GM12865 (cell line): ENCODE measurements at regions not wholly inside any gene's neighbourhood (a gene's known extent, or its start where the extent isn't known, plus 50 kb on each side); places are given as distances from the start of the nearest gene placed in this dataset.

Experiments
- DNase-seq: peaks from one replicate; pipeline ENCODE4 v3.0.0; 2010; ENCODE audit warnings: low read depth
- H3K4me3 ChIP-seq: 2 replicates; pipeline ENCODE4 v1.5.1; 2011; ENCODE audit warnings: mild to moderate bottlenecking, low read depth, low read length, control low read depth
- TF ChIP-seq, protein P1 (sequence below): IDR thresholded peaks from 2 replicates; pipeline ENCODE4 v1.5.1; 2011; ENCODE audit warnings: low read length, control low read depth, low read depth, inconsistent platforms; ENCODE audit not compliant: insufficient read depth; ENCODE audit errors: missing control alignments

DNA sequence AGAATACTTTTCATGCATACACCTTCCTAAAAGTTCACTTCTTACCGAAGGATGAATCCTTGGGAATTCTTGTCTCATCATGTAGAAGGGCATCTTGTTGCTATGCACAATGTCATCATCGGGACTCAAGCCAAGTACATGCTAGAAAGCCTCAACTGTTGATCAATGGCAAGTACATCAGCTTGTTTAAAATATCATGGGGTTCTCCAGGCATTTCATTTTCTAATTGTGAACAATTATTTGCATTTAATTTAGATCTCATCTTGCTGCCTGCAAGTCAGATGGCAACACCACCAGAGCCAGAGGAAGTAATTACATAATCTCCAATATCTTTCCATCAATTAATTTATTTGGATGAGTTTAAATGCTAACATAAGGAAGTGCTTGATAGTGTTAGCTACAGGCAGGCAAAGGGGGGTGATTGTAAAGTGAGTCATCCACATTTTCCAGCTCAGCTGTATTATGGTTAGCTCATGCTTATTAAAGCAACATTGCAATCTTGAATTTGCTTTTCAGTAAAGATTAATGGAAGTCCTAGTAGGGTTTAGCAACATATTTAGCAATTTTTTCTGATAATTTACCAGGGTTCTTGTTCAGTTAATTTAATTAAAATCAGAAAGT is 356.5 kb downstream of the CBLL2 start:
- H3K4me3 ChIP-seq, result no peak overlapping the region

DNA sequence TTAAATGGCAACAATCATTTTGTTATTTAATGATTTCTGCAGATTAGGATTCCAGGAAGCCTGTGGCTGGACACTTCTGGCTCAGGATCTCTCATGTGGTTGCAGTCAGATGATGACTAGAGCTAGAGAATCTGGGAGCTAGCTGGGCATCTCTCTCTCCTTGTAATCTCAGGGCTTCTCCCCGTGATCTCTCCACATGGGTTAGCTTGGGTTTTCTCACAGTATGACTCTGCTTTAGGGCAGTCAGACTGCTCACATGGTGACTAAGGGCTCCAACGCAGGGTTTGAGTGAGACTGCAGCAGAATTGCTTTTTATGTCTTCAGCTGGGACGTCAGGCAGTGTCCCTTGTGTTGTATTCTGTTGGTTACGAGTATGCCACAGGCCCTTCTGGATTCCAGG is 361.4 kb downstream of the CBLL2 start:
- TF ChIP-seq, protein P1, sequence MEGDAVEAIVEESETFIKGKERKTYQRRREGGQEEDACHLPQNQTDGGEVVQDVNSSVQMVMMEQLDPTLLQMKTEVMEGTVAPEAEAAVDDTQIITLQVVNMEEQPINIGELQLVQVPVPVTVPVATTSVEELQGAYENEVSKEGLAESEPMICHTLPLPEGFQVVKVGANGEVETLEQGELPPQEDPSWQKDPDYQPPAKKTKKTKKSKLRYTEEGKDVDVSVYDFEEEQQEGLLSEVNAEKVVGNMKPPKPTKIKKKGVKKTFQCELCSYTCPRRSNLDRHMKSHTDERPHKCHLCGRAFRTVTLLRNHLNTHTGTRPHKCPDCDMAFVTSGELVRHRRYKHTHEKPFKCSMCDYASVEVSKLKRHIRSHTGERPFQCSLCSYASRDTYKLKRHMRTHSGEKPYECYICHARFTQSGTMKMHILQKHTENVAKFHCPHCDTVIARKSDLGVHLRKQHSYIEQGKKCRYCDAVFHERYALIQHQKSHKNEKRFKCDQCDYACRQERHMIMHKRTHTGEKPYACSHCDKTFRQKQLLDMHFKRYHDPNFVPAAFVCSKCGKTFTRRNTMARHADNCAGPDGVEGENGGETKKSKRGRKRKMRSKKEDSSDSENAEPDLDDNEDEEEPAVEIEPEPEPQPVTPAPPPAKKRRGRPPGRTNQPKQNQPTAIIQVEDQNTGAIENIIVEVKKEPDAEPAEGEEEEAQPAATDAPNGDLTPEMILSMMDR, result no peak
- DNase-seq, result no peak
- H3K4me3 ChIP-seq, result no peak overlapping the region

More for the DNA sequence above, 356.5 kb downstream of the CBLL2 start:
- TF ChIP-seq, protein P1, result no peak
- DNase-seq, result no peak

DNA sequence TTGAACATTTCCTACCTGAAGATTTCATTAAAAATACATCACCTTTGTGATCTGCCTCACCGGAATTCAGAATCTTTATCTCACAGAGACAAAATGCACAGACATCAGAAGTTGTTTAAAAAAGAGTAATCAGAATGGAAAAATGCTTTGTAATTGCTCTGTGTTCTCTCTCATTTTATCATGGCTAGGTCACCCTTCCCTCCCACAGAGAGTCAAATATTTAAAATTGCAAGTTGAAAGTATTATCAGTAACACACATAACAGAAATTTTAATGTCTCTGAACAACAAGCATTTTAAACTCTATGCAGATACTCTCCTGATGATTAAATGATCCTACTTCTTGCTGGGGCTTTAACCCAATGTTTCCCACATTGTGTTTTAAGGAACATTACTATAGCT is 362.0 kb downstream of the CBLL2 start:
- no peak overlapping the region for H3K4me3 ChIP-seq
- TF ChIP-seq, protein P1, result no peak
- no peak for DNase-seq

DNA sequence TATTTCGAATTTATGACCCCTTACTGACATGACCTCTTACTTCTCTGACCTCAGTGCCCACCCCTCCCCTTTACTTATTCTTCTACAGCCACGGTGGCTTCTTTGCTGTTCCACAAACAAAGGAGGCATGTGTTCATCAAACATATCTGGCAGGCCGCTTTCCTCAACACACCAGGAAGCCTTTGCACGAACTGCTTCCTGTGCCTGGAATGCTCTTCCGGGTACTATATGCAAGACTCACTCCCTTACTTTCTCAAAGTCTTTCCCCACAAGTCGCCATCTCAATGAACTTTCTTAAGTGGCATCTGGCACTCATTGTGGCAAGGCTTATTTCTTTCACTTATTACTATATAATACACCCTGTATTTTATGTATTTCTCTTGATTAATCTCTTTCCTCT is 351.5 kb upstream of the DDX53 start:
- H3K4me3 ChIP-seq, result no peak overlapping the region
- TF ChIP-seq, protein P1, result no peak
- no peak for DNase-seq

DNA sequence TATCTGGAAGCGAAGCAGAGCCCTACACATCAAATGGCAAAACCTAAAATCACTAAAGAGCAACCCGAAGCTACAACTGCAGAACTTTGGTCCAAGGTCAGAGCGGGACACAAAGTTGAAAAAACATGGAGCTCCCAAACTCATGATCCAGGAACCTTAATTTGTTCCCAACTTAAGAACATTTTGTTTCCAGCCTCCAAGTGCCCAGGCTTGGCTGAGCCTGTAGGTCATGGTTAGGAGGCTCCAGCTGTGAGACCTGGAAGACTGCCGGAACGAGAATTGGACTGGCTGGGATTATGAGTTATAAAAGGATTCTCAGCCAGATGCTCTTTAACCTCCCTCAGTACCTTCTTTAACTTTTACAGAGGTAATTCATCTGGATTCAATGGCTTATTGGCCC is 349.1 kb upstream of the DDX53 start:
- TF ChIP-seq, protein P1, result no peak
- DNase-seq, result no peak
- no peak overlapping the region for H3K4me3 ChIP-seq

DNA sequence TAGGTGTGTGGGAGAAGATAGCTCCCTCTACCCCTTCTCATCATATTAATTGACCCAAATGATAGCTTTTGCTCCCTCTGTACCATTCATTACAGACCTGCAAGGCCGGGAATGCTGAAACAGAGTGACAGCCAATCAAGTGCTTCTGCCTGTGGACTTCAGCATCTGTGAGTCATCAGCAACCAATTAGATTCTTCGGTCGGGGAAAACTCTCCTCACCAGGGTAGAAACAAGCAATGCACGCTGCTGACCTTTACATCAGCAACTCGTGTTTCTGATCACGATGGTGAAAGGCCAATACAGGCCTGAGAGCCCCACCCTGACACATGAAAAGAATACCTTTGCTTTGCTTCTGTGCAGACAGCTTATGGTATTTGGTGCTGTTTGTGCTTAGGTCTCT is 347.2 kb upstream of the DDX53 start:
- no peak for DNase-seq
- no peak overlapping the region for H3K4me3 ChIP-seq
- TF ChIP-seq, protein P1, result no peak

DNA sequence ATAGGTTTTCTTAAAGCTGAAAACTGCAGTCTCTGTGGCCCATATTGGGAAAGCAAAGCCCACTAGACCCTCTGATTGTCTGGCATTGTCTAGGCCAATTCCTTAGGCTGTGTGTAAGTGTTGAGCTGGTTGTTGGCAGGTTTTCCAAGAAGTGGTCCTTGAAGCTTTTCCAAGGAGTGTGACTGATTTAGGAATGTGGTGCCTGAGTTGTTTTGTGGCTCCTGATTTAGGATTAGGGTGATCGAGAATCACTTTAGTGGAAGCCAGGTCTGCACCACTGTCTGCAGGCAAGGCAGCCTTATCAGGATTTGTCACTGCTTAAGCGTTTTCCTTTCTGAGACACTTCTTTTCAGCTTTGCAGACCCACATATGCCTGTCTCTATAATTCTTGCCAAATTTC is 339.0 kb upstream of the DDX53 start:
- DNase-seq, result no peak
- H3K4me3 ChIP-seq, result no peak overlapping the region
- TF ChIP-seq, protein P1, result no peak
